A549 (cell line): ENCODE measurements at regions not wholly inside any gene's neighbourhood (a gene's known extent, or its start where the extent isn't known, plus 50 kb on each side); places are given as distances from the start of the nearest gene placed in this dataset.

Experiments
- ATAC-seq, 2 experiments: fragments of 200-7000 bp in 1 of 2; fragments of >200 bp in 1 of 2; cut with Nextera tagmentation in 1 of 2; cut with Tn5 transposase in 1 of 2; 3 replicates each; pipeline versions ENCODE4 v1.8.0 to v1.9.1; 2018 to 2020; ENCODE audit warnings: mild to moderate bottlenecking in 1 of 2, moderate library complexity in 1 of 2
- CTCF ChIA-PET: fragments of 300-600 bp; sonication (Branson Sonifier 250); formaldehyde crosslinking; extraction: SDS; loops from one replicate; lab custom pipeline; 2021; ENCODE audit warnings: antibody characterized with exemption, inconsistent platforms; lab: Yijun Ruan, JAX
- POLR2A ChIA-PET: fragments of 350-600 bp; formaldehyde crosslinking; extraction: SDS; loops from one replicate; lab custom pipeline; 2021; ENCODE audit warnings: antibody characterized with exemption, inconsistent platforms; lab: Yijun Ruan, JAX
- DNase-seq, 2 experiments: peaks; one replicate each; pipeline versions ENCODE4 v3.0.0 to v3.0.0-alpha.2; 2011 to 2016; ENCODE audit warnings: low read depth in 1 of 2, low spot score in 1 of 2
- FAIRE-seq: peaks from 2 replicates; lab custom pipeline; 2011; peaks lifted over from hg19 to GRCh38; lab: Jason Lieb, UNC
- H3K27ac ChIP-seq, 2 experiments: fragments of >200 bp; sonication (Bioruptor Twin); formaldehyde crosslinking; 3 replicates each; pipeline ENCODE4 v1.5.1; 2016 to 2017
- H3K4me1 ChIP-seq: fragments of >200 bp; sonication (Bioruptor Twin); formaldehyde crosslinking; 3 replicates; pipeline ENCODE4 v1.6.1; 2016
- H3K4me2 ChIP-seq: fragments of >200 bp; sonication (Bioruptor Twin); formaldehyde crosslinking; 3 replicates; pipeline ENCODE4 v1.6.1; 2016
- H3K4me3 ChIP-seq: fragments of >200 bp; sonication (Bioruptor Twin); formaldehyde crosslinking; 3 replicates; pipeline ENCODE4 v1.5.1; 2016
- H3K9me3 ChIP-seq: fragments of >200 bp; sonication (Bioruptor Twin); formaldehyde crosslinking; 3 replicates; pipeline ENCODE4 v1.6.1; 2016
- BCL3 ChIP-seq: fragments of >200 bp; sonication (Bioruptor Twin); formaldehyde crosslinking; IDR thresholded peaks from 3 replicates; pipeline ENCODE4 v1.6.1; 2016
- CBX8 ChIP-seq: fragments of 200-600 bp; sonication (generic); IDR thresholded peaks from 2 replicates; pipeline ENCODE4 v1.6.1; 2016
- CHD2 ChIP-seq: fragments of 150-350 bp; IDR thresholded peaks from 2 replicates; pipeline ENCODE4 v1.6.1; 2014; ENCODE audit warnings: low read length; ENCODE audit not compliant: partially characterized antibody
- EHF ChIP-seq: fragments of 250-450 bp; sonication (Bioruptor Pico); IDR thresholded peaks from 2 replicates; pipeline ENCODE4 v1.5.0; 2020; ENCODE audit warnings: mild to moderate bottlenecking
- FOXS1 ChIP-seq: fragments of 250-450 bp; sonication (Bioruptor Pico); IDR thresholded peaks from 2 replicates; pipeline ENCODE4 v1.5.0; 2020; ENCODE audit warnings: mild to moderate bottlenecking, moderate library complexity
- GATA3 ChIP-seq: IDR thresholded peaks from 2 replicates; pipeline ENCODE4 v1.6.1; 2012; ENCODE audit warnings: borderline replicate concordance
- HMGXB4 ChIP-seq: fragments of 250-450 bp; sonication (Bioruptor Pico); IDR thresholded peaks from 2 replicates; pipeline ENCODE4 v1.5.0; 2021; ENCODE audit warnings: mild to moderate bottlenecking, moderate library complexity, borderline replicate concordance
- HOXA7 ChIP-seq: fragments of 250-450 bp; sonication (Bioruptor Pico); IDR thresholded peaks from 2 replicates; pipeline ENCODE4 v1.5.0; 2020; ENCODE audit warnings: mild to moderate bottlenecking, moderate library complexity
- JUN ChIP-seq, 2 experiments: fragments of >200 bp; sonication (Bioruptor Twin); formaldehyde crosslinking; IDR thresholded peaks; 2 replicates in 1 of 2; 3 replicates in 1 of 2; pipeline ENCODE4 v1.6.1; 2016 to 2017
- KDM5A ChIP-seq: fragments of 200-600 bp; sonication (generic); IDR thresholded peaks from 2 replicates; pipeline ENCODE4 v1.6.1; 2016; ENCODE audit warnings: antibody characterized with exemption, mild to moderate bottlenecking
- MAZ ChIP-seq: fragments of 150-350 bp; IDR thresholded peaks from 2 replicates; pipeline ENCODE4 v1.6.1; 2014; ENCODE audit warnings: antibody characterized with exemption, low read depth, low read length, borderline replicate concordance
- MYC ChIP-seq: IDR thresholded peaks from 2 replicates; pipeline ENCODE4 v1.6.1; 2012; ENCODE audit warnings: mild to moderate bottlenecking, inconsistent platforms, low read length, improper control_type of control experiment, borderline replicate concordance
- NFE2L2 ChIP-seq: fragments of 150-350 bp; conservative IDR thresholded peaks from 2 replicates; pipeline ENCODE4 v1.6.1; 2014; ENCODE audit warnings: low read length
- RCOR1 ChIP-seq: fragments of 150-350 bp; IDR thresholded peaks from 2 replicates; pipeline ENCODE4 v1.6.1; 2014; ENCODE audit warnings: antibody characterized with exemption, low read length, low read depth
- USF2 ChIP-seq: fragments of 450-650 bp; IDR thresholded peaks from 2 replicates; pipeline ENCODE4 v1.6.1; 2014; ENCODE audit warnings: antibody characterized with exemption
- ZNF302 ChIP-seq: fragments of 250-450 bp; sonication (Bioruptor Pico); IDR thresholded peaks from 2 replicates; pipeline ENCODE4 v1.9.0; 2021; ENCODE audit warnings: inconsistent platforms, mild to moderate bottlenecking, moderate library complexity
- ZSCAN20 ChIP-seq: fragments of 250-450 bp; sonication (Bioruptor Pico); IDR thresholded peaks from 2 replicates; pipeline ENCODE4 v1.8.0; 2022; ENCODE audit warnings: mild to moderate bottlenecking, moderate library complexity
- WGBS: methylation state at CpG from one replicate; pipeline ENCODE4 v1.1.6; 2017; ENCODE audit errors: missing lambda C conversion rate; 5-methylcytosine and 5-hydroxymethylcytosine counted together

GRCh38 chr1:87200875-87201638 lies 127.6 kb upstream of the LMO4 start:
- Histone ChIP-seq H3K4me2 (no peak overlapping the region), H3K9me3 (no peaks in the 10 kb centered on the region), H3K27ac (no peak overlapping the region), H3K4me1 (no peaks in the 10 kb centered on the region), H3K4me3 (no peak overlapping the region)
- 37% methylated on average over 10 of the region's 10 CpGs for WGBS
- CTCF ChIA-PET, result interaction anchor here (0.6 to 1.8 kb wide), 2 partner anchors 10 to 30 kb away, joined by 3 to 4 read pairs; no protein-coding TSS in a partner anchor
- FAIRE-seq, result no peak
- no peak for DNase-seq
- TF ChIP-seq GATA3 (no peak), KDM5A (no peak), ZSCAN20 (CRISPR knock-in tag) (no peak), NFE2L2 (no peak), EHF (no peak), FOXS1 (CRISPR knock-in tag) (no peak), HOXA7 (no peak)
- no peak for ATAC-seq
- POLR2A ChIA-PET, result no interaction called here

GRCh38 chr1:87201768-87202167 lies 126.9 kb upstream of the LMO4 start:
- CTCF ChIA-PET, result no interaction called here
- no peak overlapping the region for H3K4me2 ChIP-seq
- TF ChIP-seq MAZ (no peak), CBX8 (no peak), MYC (no peak), RCOR1 (no peak)
- TF ChIP-seq, all 56 proteins: peak for 0
- DNase-seq (no peak), FAIRE-seq (no peak), ATAC-seq (no peak)
- H3K4me3 ChIP-seq, result no peak overlapping the region
- H3K27ac ChIP-seq, result no peak overlapping the region
- 75% methylated on average over 9 of the region's 9 CpGs for WGBS
- no peaks in the 10 kb centered on the region for H3K9me3 ChIP-seq
- no peaks in the 10 kb centered on the region for H3K4me1 ChIP-seq
- POLR2A ChIA-PET, result no interaction called here

GRCh38 chr1:87202451-87202850 lies 126.2 kb upstream of the LMO4 start:
- no peak for TF ChIP-seq BCL3
- no peak for TF ChIP-seq JUN (IDR thresholded peaks at IDR 0.05)
- no peak for TF ChIP-seq CHD2
- TF ChIP-seq ZNF302 (CRISPR knock-in tag), result no peak
- no peak for TF ChIP-seq USF2
- no peak for TF ChIP-seq HMGXB4 (CRISPR knock-in tag)
- Histone ChIP-seq H3K27ac (no peak overlapping the region), H3K9me3 (no peaks in the 10 kb centered on the region), H3K4me1 (no peaks in the 10 kb centered on the region), H3K4me3 (no peak overlapping the region), H3K4me2 (no peak overlapping the region)
- CTCF ChIA-PET, result no interaction called here
- ATAC-seq (no peak), DNase-seq (no peak), FAIRE-seq (no peak)
- 71% methylated on average over 12 of the region's 12 CpGs for WGBS
- POLR2A ChIA-PET, result no interaction called here
